Activated T-cell treated with anti-CD3 and anti-CD28 coated beads for 24 hours (primary cell): ENCODE measurements at regions not wholly inside any gene's neighbourhood (a gene's known extent, or its start where the extent isn't known, plus 50 kb on each side); places are given as distances from the start of the nearest gene placed in this dataset.
"Not testable (repeated sequence)": the region's sequence is repeated elsewhere in the genome, so short reads cannot be mapped to it uniquely, and the experiment has no call there.

Experiments
- DNase-seq: peaks from one replicate; pipeline ENCODE4 v3.0.0-alpha.2; 2020; ENCODE audit warnings: low read depth

GRCh38 chr3:82761858-82762257 is 1000.4 kb upstream of the GBE1 start:
- DNase-seq: no peak

GRCh38 chr3:82745544-82745943 is 984.1 kb upstream of the GBE1 start:
- no peak for DNase-seq

- DNase-seq: no peak
These were observed 981.8 kb upstream of the GBE1 start for GRCh38 chr3:82743196-82743595.

GRCh38 chr3:82741346-82741745 is 979.9 kb upstream of the GBE1 start:
- no peak for DNase-seq

DNA sequence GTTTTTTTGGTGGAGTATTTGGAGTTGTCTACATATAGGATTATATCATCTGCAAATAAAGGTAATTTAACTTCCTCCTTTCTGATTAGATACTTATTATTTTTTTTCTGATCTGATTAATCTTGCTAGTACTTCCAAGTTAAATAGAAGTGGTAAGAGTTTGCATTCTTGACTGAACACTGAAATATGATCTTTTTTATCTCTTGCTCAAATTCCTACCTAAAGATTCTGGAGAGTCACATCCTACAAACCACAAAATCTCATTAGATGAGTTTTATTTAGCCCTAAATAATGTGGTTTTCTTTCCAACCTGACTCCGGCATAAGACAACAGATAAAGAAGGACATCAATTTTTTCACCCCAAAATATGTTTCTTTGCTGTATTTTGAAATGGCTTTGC is 977.9 kb upstream of the GBE1 start:
- DNase-seq: no peak

- no peak for DNase-seq
These were observed 975.3 kb upstream of the GBE1 start for GRCh38 chr3:82736696-82737277.

DNA sequence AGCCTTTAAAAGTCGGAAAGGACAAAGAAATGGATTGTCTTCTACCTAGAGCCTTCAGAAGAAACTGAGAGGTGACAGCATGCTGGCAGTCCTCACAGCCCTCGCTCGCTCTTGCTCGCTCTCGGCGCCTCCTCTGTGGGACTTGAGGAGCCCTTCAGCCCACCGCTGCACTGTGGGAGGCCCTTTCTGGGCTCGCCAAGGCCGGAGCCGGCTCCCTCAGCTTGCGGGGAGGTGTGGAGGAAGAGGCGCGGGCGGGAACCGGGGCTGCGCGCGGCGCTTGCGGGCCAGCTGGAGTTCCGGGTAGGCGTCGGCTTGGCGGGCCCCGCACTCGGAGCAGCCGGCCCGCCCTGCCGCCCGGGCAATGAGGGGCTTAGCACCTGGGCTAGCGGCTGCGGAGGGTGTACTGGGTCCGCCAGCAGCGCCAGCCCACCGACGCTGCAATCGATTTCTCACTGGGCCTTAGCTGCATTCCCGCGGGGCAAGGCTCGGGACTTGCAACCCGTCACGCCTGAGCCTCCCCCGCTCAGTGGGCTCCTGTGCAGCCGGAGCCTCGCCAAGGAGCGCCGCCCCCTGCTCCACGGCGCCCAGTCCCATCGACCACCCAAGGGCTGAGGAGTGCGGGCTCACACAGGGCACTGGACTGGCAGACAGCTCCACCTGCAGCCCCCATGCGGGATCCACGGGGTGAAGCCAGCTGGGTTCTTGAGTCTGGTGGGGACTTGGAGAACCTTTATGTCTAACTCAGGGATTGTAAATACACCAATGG is 953.8 kb upstream of the GBE1 start:
- DNase-seq: no peak

GRCh38 chr3:82707035-82707434 is 945.6 kb upstream of the GBE1 start:
- DNase-seq: no peak

DNA sequence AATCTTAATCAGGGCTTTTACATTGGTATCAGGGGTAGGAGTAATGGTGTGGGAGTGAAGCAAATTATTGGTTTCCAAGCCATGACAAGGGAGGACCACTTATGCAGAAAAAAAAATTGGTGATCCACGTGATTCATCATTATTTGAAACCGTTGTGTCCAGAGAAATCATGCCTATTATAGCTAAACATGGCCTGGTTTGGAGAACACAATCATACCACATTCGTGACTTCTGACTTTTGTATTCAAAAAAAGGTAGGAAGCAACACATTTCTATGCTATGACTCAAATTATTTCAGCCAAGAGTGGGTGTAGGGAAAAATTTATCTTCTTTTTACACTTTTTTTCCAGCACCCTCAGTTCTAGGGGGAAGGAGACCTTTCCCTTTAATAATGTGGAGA is 924.3 kb upstream of the GBE1 start:
- no peak for DNase-seq

DNA sequence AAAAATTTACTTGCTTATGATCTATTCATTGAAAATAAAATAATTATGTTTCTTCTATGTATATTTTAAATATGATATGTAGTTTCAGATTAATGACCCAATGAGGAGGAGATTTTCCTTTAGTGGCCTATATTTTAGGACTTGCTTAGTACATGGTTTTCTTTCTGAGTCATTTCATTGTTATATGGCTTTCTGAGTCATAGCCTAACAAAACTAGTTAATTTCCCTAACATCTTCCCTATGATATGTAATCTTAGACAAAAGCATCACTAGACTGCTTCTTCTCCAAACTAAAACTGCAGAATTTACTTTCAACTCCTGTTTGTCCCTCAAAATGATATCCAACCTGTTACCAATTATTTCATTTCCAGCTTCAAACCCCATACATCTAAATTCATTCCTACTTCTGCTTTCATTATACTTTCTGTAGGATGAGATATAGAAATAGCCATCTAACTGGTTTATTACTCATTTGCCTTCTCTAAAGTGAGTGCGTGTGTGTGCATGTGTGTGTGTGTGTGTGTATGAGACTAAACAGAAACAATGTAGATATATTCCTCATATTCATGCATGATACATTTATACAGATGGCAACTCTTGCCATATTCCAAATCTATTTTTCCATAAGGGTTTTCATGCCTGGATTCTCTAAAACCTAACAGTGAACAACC is 915.0 kb upstream of the GBE1 start:
- no peak for DNase-seq

DNA sequence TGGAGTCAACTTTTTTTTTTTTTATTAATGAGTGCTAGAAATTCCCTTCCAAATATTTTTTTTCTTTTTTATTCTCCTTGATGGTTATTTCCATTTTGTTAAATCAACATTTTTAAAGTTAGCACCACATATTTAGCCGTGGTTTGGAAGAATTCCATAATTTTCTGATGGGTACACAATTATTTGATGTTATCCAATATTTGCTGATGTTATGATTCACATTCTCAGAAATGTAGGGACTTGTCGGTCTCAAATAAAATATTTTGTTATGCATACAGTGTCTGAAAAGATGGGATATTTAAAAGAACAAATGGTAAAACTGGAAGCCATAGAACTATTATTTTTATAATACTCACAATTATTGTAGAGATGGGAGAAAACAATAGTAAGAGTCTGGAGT is 911.5 kb upstream of the GBE1 start:
- DNase-seq: no peak

- DNase-seq: no peak
These were observed 910.0 kb upstream of the GBE1 start for GRCh38 chr3:82671466-82671865.

GRCh38 chr3:82654708-82655107 is 893.3 kb upstream of the GBE1 start:
- DNase-seq: no peak

- DNase-seq: no peak
These were observed 882.5 kb upstream of the GBE1 start for GRCh38 chr3:82643948-82644347.

GRCh38 chr3:82641701-82642100 is 880.3 kb upstream of the GBE1 start:
- DNase-seq: no peak

GRCh38 chr3:82640254-82640653 is 878.8 kb upstream of the GBE1 start:
- no peak for DNase-seq

GRCh38 chr3:82637574-82637973 is 876.1 kb upstream of the GBE1 start:
- DNase-seq: no peak

GRCh38 chr3:82636177-82636576 is 874.7 kb upstream of the GBE1 start:
- DNase-seq: no peak

DNA sequence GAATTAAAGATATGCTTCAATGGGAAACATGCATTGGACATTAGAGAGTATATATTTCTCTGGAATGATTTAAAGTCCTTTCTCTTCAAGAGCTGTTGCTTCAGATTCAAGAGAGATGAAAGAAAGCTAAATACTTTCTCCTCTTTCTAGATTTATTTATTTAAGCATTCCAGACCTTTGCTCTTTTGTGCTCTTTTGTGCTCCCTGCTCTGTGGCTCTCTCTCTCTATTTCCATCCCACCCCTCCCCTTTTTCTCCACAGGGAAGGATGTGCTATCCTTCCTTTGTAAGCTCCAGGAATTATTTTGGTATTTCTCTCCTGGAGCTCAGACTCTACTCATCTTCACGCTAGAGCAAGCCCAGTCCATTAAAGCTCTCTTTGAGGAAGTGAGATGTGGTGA is 871.9 kb upstream of the GBE1 start:
- no peak for DNase-seq

DNA sequence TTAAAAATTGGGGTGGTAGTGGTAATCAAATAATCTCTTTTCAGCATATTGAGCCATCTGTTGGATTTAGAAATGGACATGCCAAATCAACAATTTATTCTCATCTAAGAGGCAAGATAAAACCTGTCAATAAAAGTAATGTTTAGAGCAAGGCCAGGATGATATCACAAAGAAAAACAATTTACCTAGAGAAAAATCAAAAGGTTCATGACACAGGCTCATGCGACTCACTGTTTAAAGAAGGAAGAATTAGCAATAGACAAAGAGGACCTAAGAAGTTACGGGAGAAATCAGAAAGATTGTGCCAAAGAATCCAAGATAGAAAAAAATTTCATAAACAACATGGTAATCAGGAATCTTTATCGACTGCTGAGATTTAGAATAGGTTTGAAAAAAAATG is 868.5 kb upstream of the GBE1 start:
- no peak for DNase-seq

GRCh38 chr3:82628385-82629014 is 867.1 kb upstream of the GBE1 start:
- DNase-seq: no peak

- DNase-seq: no peak
These were observed 866.3 kb upstream of the GBE1 start for GRCh38 chr3:82627733-82628132.

GRCh38 chr3:82620744-82621143 is 859.3 kb upstream of the GBE1 start:
- DNase-seq: not testable (repeated sequence)
